GM23248 (cell line): ENCODE measurements at regions not wholly inside any gene's neighbourhood (a gene's known extent, or its start where the extent isn't known, plus 50 kb on each side); places are given as distances from the start of the nearest gene placed in this dataset.

Experiments used
- EZH2 ChIP-seq: fragments of 200-600 bp; sonication (generic); IDR thresholded peaks from 2 replicates; pipeline ENCODE4 v1.6.1; 2018; ENCODE audit warnings: antibody characterized with exemption, mild to moderate bottlenecking; ENCODE audit not compliant: insufficient read depth, poor library complexity, severe bottlenecking
- EZH2phosphoT487 ChIP-seq: fragments of 200-600 bp; sonication (generic); IDR thresholded peaks from 2 replicates; pipeline ENCODE4 v1.6.1; 2018; ENCODE audit warnings: antibody characterized with exemption, moderate library complexity, mild to moderate bottlenecking, low read depth; ENCODE audit not compliant: insufficient read depth

DNA sequence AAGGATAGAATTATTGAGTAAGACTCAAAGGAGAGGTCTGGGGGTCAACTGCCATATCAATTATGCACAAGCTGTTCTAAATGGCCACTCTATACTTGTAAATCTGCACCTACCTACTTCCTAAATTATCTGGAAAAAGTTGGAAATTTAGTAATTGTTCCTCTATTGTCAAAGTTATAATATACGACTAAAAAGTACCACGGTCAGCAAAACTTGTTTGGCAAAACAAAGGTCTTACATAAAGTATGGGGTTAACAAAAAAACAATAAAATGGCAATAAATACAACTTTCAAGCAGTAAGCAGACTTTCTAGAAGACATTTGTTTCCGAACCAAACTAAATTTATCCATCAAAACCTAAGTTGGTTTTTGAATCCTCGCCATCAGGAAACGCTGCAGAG, 309.7 kb downstream of the FRK start:
- TF ChIP-seq EZH2phosphoT487 (no peak), EZH2 (no peak)
